Glomerular visceral epithelial cell (primary cell): ENCODE measurements at regions not wholly inside any gene's neighbourhood (a gene's known extent, or its start where the extent isn't known, plus 50 kb on each side); places are given as distances from the start of the nearest gene placed in this dataset.

Source experiments
- DNase-seq: peaks from one replicate; pipeline ENCODE4 v3.0.0-alpha.2; 2016; ENCODE audit errors: extremely low spot score

- DNase-seq = no peak
Observed at GRCh38 chr16:56090076-56090475, 101.2 kb upstream of the GNAO1 start.

- DNase-seq = no peak
Observed at GRCh38 chr16:56087626-56088025, 103.7 kb upstream of the GNAO1 start.

DNA sequence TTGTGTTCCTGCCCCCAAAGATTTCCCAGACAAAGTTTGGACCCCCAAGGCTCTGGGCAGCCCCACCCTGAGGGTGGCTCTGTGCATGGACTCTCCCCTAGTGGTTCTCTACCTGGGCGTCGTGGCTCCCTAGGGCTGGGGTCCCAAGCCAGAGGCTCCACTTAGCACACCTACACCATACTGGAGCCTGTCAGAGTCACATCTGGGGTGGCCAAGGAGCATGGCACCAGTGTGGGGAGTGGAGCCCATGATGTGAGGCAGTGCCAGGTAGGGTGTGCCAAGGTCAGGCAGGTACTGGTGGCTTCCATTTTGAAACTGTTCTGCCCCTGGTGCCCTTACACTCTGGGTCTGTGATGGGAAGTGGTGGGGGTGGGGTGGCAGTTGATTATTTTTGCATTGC is 109.9 kb upstream of the GNAO1 start:
- DNase-seq = no peak

GRCh38 chr16:56075732-56076388 is 115.4 kb upstream of the GNAO1 start:
- no peak for DNase-seq

GRCh38 chr16:56073508-56073907 is 117.8 kb upstream of the GNAO1 start:
- DNase-seq = no peak

GRCh38 chr16:56072096-56072495 is 119.2 kb upstream of the GNAO1 start:
- DNase-seq = no peak

DNA sequence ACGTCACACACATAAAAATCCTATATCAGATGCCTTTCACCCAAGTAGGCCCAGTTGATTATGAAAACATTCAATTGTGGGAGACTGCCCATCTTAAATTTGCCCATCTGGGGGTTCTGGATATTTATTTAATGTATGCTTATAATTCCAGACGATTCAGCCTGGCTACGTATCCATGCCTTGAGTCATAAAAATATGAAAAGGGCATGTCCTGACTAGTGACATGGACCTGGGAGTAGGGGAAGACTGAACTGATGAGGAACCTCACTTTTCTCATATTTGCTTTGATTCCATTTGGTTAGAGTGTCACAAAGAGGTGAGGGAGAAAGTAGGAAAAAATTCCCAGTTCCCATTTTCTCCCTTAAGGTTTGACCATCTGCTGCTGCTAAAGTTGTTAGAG is 122.5 kb upstream of the GNAO1 start:
- DNase-seq = no peak

GRCh38 chr16:56068314-56068713 is 123.0 kb upstream of the GNAO1 start:
- DNase-seq = no peak

DNA sequence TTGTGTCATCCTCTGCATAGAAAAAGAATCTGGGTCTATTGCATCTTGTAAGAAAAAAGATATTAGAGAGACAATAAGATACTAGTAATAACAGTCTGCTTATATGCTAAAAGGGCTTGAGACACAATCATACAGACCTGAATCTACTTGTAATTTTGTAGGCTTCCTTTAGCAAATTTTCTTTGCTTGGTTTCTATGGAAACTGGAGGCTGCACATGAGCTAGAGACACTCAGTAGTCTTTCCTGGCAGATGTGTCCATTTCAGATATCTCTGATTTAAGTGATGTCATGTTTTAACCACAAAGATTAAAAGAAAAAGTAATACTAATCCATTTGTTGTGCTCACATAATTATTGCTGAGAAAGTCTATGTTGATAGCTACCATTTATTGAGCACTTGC is 123.9 kb upstream of the GNAO1 start:
- no peak for DNase-seq

- no peak for DNase-seq
Observed at GRCh38 chr16:56066617-56067016, 124.7 kb upstream of the GNAO1 start.

DNA sequence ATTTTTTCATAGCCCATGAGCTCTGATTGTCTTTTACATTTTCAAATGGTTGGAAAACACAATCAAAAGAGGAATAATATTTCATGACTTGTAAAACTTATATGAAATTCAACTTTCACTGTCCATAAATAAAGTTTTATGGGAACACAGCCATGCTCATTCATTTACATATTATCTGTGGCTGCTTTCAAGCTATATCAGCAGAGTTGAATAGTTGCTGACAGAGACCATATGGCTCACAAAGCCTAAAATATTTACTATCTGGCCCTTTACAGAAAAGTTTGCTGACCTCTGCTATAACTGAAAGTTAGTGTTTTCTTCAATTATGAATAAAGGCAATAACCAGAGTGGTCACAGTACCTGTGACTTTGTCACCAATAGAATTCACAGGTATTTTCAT is 128.2 kb upstream of the GNAO1 start:
- DNase-seq = no peak

DNA sequence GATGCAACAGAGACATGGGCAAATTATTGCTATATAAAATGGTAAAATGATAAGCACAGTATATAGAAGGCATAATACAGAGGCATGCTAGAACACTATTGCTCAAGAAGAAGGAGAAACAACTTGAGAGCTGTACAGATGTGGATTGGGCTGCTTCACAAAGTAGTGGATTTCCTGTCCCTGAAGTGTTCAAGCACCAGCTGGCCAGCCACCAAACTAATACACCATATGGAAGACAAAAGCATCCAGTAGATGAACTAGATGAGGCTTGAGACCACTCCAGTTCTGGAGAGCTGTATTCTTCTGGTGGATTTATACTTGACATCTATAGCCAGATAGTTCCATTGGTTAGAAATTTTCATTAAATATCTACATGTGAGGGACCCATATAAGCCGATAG is 134.1 kb upstream of the GNAO1 start:
- no peak for DNase-seq

DNA sequence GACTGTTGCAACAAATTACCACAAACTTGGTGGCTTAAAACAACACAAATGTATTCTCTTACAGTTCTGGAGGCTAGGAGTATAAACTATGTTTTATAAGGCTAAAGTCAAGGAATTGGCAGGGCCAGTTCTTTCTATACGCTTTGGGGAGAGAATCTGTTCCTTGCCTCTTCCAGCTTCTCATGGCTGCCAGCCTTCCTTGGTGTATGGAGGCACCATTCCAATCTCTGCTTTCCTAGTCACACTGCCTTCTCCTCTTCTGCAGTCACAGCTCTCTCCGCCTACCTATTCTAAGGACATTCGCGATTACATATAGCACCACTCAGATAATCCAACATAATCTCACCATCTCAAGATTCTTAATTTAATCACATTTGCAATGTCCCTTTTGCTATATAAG is 140.4 kb upstream of the GNAO1 start:
- no peak for DNase-seq

- no peak for DNase-seq
Observed at GRCh38 chr16:56048425-56049105, 142.7 kb upstream of the GNAO1 start.

DNA sequence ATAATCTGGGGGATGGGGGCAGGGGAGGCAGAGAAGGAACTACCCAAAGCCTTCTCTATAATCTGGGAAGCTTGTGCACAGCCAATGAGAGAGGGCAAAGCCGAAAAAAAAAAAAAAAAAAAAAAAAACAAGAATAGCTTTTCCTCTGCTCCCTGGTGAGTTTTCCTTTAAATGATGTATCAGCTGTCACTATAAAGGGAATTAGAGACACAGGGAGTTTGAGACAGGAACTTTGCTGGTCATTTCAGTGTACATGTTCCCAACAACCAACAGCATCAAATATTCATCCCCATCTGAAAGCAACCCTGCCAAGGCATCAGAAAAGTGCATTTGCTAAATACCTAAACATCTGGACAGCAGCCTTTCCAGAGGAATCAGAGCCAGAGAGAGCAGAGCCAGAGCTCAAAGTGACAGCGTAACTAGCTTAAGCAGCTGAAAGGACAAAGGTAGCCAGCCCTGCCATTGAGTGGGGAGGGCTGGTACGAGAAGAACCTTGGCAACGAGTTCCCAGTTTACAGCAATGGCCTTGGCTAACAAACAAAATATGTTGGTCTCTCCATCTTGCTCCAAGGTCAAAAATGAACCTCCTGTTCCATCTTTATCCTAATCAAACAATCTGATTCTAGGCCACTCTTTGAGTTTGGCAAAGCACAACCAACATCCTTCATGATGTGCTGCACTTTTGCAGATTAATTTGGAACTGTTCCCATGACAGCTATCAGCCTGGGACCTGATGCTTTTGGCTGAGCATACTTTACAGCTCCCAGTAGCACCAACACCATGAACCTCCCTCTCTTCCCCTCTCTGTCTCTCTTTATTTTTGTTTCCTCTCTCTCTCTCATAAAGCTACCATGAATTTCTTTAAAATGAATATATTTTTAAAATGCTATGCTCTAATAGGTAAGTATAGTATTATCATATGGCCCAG is 143.7 kb upstream of the GNAO1 start:
- DNase-seq = no peak

DNA sequence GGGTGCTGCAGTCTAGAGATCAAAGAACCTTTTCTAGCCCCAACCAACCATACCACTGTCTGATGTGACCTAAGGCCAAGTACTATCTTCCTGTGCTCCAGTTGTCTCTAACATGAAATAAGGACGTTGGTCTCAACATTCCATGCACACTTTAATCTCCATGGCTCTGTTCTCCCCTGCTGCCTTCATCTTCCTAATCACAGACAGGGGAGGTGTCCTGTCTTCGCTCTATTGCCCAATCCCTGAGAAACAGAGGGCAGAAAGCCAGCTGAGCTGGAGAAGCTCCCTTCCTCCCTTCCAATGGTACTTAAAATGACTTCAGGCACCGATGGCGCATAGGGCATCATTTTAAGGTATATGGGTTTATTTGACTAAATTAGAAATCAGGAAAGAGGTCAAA is 148.9 kb upstream of the GNAO1 start:
- no peak for DNase-seq

GRCh38 chr16:56041556-56042140 is 149.6 kb upstream of the GNAO1 start:
- DNase-seq = no peak

- DNase-seq = no peak
Observed at GRCh38 chr16:56038564-56039098, 152.7 kb upstream of the GNAO1 start.

DNA sequence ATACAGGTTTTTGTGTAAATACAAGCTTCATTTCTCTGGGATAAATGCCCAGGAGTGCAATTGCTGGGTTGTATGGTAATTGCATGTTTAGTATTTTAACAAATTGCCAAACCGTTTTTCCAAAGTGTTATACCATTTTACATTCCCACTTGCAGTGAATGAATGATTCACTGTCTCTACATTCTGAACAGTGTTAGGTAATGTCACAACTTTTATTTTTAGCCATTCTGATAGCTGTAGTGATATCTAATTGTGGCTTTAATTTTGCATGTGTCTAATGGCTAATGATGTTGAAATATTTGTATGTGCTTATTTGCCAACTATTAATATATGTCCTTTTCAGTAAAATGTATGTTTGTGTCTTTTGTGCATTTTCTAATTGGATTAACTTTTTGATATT is 156.9 kb upstream of the CES5A start:
- no peak for DNase-seq

- DNase-seq = no peak
Observed at GRCh38 chr16:56029026-56029425, 153.9 kb upstream of the CES5A start.

GRCh38 chr16:56022818-56023217 is 147.6 kb upstream of the CES5A start:
- DNase-seq = no peak

- no peak for DNase-seq
Observed at GRCh38 chr16:56019274-56019673, 144.1 kb upstream of the CES5A start.
